ENCODE measurements at regions not wholly inside any gene's neighbourhood (a gene's known extent, or its start where the extent isn't known, plus 50 kb on each side); places are given as distances from the start of the nearest gene placed in this dataset.

GRCh38 chr13:36612230-36612629 lies 61.6 kb upstream of the SERTM1 start:
- Histone ChIP-seq H3K9ac (ENCODE audit: low read depth, low read length) (no peak overlapping the region), H3K9me3 (ENCODE audit: insufficient read depth, low read depth, low read length) (no peaks in the 10 kb centered on the region), H3K27me3 (ENCODE audit: insufficient read depth, low read length) (no peaks in the 10 kb centered on the region), H3K4me3 (ENCODE audit: low read length) (no peak overlapping the region), H3K4me1 (ENCODE audit: insufficient read depth, low read length) (peaks cover 13% of the 10 kb centered on the region; the same call in 1 of the 2 replicates), H3K36me3 (ENCODE audit: insufficient read depth, low read length) (no peaks in the 10 kb centered on the region), H3K27ac (ENCODE audit: low read depth, low read length) (no peak overlapping the region; the same call in 1 of the 2 replicates)
- WGBS, result 33% methylated on average over 4 of the region's 4 CpGs

- Histone ChIP-seq H3K9ac (ENCODE audit: low read depth, low read length) (no peak overlapping the region), H3K9me3 (ENCODE audit: insufficient read depth, low read depth, low read length) (no peaks in the 10 kb centered on the region), H3K27me3 (ENCODE audit: insufficient read depth, low read length) (no peaks in the 10 kb centered on the region), H3K27ac (ENCODE audit: low read depth, low read length) (no peak overlapping the region), H3K36me3 (ENCODE audit: insufficient read depth, low read length) (no peaks in the 10 kb centered on the region), H3K4me1 (ENCODE audit: insufficient read depth, low read length) (peaks cover 12% of the 10 kb centered on the region; the same call in 1 of the 2 replicates), H3K4me3 (ENCODE audit: low read length) (no peak overlapping the region)
- WGBS, result 96% methylated on average over 1 of the region's 1 CpG
Observed at GRCh38 chr13:36616706-36617105, 57.1 kb upstream of the SERTM1 start.

- no peaks in the 10 kb centered on the region for H3K36me3 ChIP-seq (ENCODE audit: insufficient read depth, low read length)
- no peaks in the 10 kb centered on the region for H3K4me1 ChIP-seq (ENCODE audit: insufficient read depth, low read length)
- WGBS, result 99% methylated on average over 3 of the region's 3 CpGs
Observed at GRCh38 chr13:36619535-36619934, 54.3 kb upstream of the SERTM1 start.

More at GRCh38 chr13:36619535-36619934, 54.3 kb upstream of the SERTM1 start:
- H3K4me3 ChIP-seq (ENCODE audit: low read length), result no peak overlapping the region
- no peak overlapping the region for H3K9ac ChIP-seq (ENCODE audit: low read depth, low read length)
- H3K27ac ChIP-seq (ENCODE audit: low read depth, low read length), result no peak overlapping the region
- no peaks in the 10 kb centered on the region for H3K9me3 ChIP-seq (ENCODE audit: insufficient read depth, low read depth, low read length)
- no peaks in the 10 kb centered on the region for H3K27me3 ChIP-seq (ENCODE audit: insufficient read depth, low read length)

All from HUES64 (cell line).